ENCODE measurements at regions not wholly inside any gene's neighbourhood (a gene's known extent, or its start where the extent isn't known, plus 50 kb on each side); places are given as distances from the start of the nearest gene placed in this dataset.

DNA sequence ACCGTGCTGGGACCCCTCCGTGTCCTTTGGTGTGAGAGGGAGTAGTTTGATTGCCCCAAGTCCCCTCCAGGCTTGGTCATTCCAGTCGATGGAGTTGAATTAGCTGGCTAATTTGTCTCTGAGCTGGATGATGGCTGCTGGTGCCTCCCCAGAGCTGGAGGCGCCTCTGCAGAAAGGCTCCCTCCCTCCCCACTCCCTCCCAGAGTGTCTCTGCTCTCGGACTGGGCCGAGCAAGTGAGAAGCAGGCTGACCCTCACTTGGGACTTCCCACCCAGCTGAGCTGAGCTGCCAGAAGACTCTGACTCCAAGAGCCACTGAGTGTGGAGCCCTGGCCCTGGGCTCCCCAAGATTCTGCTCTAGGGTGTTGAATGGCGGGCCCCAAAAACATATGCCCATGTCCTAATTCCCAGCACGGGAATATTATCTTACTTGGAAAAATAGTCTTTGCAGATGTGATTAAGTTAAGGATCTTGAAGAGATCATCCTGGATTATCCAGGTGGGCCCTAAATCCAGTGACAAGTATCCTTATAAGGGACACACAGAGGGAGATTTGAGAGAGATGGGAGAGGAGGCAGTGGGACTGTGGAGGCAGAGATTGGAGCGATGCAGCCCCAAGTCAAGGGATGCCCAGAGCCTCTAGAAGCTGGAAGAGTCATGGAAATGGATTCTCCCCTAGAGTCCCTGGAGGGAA, 60.7 kb upstream of the TLE3 start:
- intact Hi-C loops (cut with DNase I), result no loop called here
- no peak for ATAC-seq (ENCODE audit: poor library complexity)
- no peak for DNase-seq

DNA sequence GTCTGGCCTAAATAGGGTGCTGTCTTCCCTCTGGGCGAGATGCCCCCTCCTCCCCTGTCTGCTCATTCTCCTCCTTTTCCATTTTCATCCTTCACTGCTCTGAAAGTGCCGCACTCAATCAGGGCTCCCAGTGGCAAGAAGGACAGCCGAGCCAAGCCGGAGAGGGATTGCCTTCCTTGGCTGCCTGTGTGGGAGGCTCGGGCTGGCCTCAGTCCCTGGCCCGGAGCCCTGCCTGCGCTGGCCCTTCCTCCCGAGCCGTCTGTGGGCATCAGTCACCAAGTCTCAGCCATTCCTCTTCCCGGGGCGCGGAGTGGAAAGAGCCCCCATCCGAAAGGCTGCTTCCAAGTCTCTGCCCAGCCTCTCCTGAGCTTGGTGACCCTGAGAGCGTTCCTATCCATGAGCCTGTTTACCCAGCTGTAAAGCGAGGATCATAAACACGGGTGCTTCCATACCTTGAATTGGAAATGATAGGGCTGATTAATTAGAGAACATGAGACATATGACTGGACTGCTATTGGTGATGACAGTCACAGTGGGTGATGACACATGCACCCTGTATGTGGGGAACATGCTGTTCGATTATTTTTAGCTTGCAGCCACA, 59.1 kb upstream of the TLE3 start:
- intact Hi-C loops (cut with DNase I), result no loop called here
- ATAC-seq (ENCODE audit: poor library complexity) (peak; percentile 56), DNase-seq (peak; percentile 66)

DNA sequence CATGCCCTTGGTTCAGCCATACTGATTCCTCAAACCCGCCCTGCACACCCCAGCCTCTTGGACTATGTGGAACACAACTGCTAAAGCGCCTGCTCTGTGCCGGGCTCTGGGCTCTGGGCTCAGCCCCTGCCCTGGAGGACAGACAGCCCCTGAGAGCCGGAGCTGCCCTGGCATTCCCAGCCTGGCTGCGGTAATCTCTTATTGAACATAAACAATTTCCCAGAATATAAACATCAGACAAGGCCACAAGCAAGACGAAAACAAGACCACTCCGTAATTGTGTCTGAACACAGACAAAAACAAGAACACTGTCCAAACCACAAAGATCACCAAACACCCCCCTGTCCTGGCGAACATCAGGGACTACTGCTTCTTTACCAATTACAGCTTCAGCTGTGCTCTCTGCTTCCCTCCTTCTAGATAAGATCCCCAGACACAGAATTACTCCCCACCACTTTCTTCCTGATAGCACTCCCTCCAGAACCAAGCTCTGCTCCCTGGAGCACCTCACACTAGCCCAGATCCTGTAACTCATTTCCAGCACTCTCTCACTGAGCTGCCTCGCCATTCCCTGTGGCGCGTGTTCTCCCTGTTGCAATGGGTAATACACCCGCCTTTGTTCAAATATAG, 57.1 kb upstream of the TLE3 start:
- intact Hi-C loops (cut with DNase I), result no loop called here
- DNase-seq (peak; percentile 51), ATAC-seq (ENCODE audit: poor library complexity) (peak; percentile 23)

DNA sequence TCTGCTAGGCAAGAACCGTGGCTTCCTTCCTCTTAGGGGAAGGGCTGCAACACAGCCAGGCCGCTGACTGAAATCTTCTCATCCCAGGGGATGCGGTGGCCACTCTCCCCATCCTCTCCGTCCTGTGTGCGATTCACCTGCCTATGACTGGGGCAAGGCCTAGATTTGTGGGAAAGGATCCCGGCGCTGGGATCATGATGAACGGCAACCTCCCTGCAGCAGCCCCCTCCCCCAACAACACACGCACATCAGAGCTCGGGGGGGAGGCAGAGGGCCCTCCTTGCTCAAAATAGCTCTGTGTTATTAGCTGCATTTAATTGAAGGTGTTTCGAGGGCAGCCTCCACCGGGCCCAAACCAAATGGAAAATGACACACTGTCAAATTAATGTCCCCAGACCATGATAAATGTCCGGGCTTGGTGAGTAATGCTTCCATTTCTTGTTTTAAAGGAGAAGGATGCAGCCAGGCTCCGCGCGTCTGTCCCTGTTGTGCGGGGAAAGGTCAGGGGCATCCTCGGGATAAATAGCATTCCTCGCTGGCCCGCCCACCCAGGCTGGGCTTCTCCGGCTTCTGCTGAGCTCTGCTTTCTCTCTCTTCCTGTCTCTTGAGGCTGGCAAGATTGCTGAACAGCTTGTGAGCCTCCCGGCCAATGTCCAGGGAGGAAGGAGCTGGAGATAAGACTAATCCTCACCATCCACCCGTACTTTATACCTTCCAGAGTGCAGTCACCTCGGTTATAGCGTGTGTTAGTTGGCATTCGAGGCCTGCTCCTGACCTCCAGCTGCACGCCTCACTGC, 56.4 kb upstream of the TLE3 start:
- intact Hi-C loops (cut with DNase I), result no loop called here
- DNase-seq (peak; percentile 60), ATAC-seq (ENCODE audit: poor library complexity) (peak; percentile 74)

DNA sequence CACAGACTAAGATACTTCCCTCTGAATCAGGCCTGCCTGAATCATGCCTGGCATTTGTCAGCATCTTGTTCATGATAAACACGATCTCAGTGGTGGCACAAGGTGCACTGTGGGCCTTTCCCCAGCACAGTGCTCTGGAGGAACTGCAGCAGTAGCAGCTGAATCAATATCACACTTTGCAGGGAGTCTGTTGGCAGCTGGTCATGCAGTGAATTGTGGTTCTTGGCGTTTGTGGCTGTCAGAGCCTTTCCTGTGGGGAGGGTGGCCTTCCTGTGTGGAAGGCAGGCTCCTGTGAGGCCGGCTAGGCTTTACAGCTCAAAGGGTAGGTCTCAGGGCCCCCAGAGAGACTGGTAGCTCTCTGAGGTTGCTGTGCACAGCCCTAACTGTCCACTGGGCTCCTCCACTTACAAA, 54.4 kb upstream of the TLE3 start:
- no peak for ATAC-seq (ENCODE audit: poor library complexity)
- intact Hi-C loops (cut with DNase I), result no loop called here
- DNase-seq, result no peak

DNA sequence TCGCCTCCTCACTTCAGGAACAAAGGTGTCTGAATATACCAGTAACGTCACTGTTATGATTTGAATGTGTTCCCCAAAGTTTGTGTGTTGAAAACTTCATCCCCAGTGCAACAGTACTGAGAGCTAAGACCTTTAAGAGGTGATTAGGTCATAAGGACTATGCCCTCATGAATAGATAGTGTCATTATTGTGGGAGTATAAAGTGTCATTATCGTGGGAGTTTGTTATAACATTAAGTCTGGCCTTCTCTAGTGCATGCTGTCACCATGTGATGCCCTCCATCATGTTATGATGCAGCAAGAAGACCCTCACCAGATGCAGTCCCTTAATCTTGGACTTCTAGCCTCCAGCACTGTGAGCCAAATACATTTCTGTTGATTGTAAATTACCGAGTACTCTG, 53.7 kb upstream of the TLE3 start:
- intact Hi-C loops (cut with DNase I), result no loop called here
- no peak for ATAC-seq (ENCODE audit: poor library complexity)
- no peak for DNase-seq

DNA sequence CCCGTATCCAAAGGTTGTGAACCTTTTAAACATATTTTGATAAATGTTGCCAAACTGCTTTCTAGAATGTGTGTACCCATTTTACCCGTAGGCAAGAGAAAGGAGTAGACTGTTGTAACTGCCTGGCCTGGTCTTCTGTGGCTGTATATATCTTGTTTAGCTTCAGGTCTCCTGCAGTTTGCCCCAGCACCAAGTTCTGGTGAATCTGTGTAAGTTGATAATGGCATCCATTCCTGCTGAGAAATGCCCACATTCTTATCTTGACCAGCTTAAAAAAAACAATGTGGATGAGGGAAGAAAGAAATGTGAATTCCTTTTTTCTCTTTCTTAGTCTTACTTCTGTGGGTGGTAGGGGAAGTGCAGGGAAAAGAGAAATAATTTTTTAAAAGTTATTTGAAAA, 53.3 kb upstream of the TLE3 start:
- intact Hi-C loops (cut with DNase I), result no loop called here
- DNase-seq (no peak), ATAC-seq (ENCODE audit: poor library complexity) (no peak)

DNA sequence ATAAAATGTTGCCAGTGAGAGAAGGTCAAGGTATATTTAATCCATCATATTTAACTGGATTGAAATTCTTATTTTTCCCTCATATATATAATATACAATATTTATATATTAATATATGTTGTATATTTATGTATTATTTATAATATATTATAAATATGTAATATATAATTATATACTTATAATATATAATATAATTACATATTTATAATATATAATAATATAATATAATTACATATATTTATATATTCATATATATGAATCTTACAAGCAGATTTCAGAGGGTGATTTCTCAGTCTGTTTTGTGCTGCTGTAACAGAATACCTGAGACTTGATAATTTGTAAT, 52.7 kb upstream of the TLE3 start:
- intact Hi-C loops (cut with DNase I), result no loop called here
- DNase-seq, result no peak
- no peak for ATAC-seq (ENCODE audit: poor library complexity)

DNA sequence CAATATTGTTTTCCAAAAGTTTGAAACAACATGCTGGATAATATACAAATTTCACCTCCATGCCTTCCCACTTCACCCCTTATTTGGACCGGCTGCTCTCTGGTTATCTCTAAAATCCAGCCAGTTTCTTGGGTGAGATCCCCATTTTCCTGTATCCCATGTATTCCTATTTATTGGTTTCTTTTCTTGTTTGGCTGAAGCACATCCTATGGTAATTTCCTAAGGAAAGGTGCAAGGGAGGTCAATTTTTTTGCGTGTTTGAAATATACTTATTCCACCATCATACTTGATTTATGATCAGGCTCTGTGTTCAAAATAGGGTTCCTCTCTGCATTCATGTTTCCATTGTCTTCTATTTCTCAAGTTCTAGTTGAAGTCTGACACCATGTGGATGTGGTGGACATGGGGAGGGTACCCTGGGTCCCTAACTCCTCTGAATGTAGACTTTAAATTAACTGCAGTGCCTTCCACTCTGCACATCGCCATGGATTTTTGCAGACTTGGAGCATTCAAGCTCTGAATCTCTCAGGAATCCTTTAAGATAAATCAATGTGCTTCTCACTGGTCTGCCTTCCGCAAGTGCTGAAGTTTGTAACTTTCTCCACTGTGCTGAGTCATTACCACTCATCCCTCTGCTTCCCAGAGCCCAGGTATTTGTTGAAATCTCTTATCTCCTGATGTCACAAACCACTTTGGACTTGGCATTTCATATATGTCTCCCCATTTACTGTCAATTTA, 52.1 kb upstream of the TLE3 start:
- intact Hi-C loops (cut with DNase I), result no loop called here
- DNase-seq (no peak), ATAC-seq (ENCODE audit: poor library complexity) (no peak)

DNA sequence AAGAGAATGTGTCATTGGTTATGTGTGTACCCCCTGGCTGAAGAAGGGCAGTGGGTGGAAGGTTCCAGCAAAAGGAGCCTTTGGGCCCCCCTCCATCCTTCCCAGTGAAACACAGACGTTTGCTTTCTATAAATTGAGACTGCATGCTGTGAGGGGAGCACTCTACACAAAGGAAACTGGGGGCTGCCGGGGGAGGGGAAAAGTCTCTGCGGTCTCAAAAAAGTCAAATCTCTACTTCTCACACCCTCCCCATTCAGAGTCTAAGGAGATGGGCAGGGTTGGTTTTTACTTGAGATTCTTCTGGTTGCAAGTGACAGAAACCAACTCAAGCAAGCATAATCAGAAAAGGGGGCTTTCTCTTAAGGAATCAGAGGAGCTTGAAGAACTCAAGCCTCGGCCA, 50.1 kb upstream of the TLE3 start:
- no peak for ATAC-seq (ENCODE audit: poor library complexity)
- intact Hi-C loops (cut with DNase I), result no loop called here
- DNase-seq, result no peak

Measured in Right ventricle myocardium superior (tissue), 1 donor.